GM21786 (cell line): ENCODE measurements at regions not wholly inside any gene's neighbourhood (a gene's known extent, or its start where the extent isn't known, plus 50 kb on each side); places are given as distances from the start of the nearest gene placed in this dataset.

Source experiments
- ATAC-seq: cut with Tn5 transposase; IDR thresholded peaks from one replicate; pipeline ENCODE4 v1.9.1; 2021; ENCODE audit not compliant: unreplicated experiment

DNA sequence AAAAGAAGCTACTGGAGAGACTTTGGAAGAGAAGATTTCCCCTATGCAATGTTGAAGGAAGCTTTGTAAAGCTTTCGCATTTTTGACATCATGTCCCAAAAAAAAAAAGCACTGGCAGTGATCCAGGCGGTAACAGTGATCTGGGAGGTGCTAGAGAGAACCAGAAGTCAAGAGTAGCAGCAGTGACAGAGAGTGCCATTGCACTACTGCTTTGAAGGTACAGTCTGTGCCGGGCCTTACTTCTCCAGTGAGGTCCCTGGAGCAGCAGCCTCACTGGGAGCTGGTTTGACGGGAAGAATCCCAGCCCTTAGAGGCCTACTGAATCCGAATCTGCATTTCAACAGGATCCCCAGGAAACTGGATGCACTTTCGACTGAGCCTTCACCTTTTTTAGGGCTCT, 50.9 kb upstream of the ATL2 start:
- no peak for ATAC-seq

- ATAC-seq: no peak
These were observed 50.0 kb upstream of the ATL2 start for GRCh38 chr2:38427054-38427453.
